Activated CD4-positive, CD25-positive, alpha-beta regulatory T cell treated with anti-CD3 and anti-CD28 coated beads, Interleukin-2, amount 50 U/mL, for 16 hours (primary cell): ENCODE measurements at regions not wholly inside any gene's neighbourhood (a gene's known extent, or its start where the extent isn't known, plus 50 kb on each side); places are given as distances from the start of the nearest gene placed in this dataset.

ENCODE experiments used
- DNase-seq: peaks from one replicate; pipeline ENCODE4 v3.0.0-alpha.2; 2020; ENCODE audit warnings: low read depth, low spot score

GRCh38 chr6:141451511-141452353 is 681.0 kb upstream of the GJE1 start:
- no peak for DNase-seq

GRCh38 chr6:141451181-141451510 is 681.6 kb upstream of the GJE1 start:
- DNase-seq, result no peak

DNA sequence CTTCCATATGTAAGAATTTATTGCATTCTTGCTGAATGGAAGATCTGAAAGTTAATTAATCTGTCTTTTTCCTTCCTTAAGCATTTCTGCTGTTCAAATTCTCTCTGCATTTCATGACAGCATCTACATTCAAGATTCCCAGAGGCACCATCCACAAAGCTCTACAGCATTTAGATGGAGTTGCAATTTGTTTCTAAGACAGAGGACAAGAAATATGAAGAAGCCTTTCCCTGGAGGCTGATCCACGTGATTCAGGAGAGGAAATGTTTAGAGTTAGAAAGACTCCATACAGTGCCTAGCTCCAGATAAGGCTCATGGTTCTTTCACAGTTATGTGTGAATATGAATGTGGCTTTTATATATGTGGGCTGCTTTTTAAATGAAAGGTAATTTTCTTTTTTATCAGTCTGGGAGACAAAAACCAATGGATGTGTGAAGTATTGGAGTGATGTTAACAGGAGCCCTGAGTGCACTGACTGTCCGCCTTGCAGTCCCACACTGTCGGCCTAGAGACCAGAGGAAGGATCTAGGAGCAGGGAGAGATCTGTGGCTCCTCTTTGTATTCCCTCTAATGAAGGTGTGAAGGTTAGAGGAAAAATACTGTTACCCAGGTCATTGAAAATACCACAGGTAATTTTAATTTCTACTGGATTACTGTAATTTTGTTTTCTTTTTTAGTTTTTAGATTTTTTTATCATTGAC is 686.6 kb upstream of the GJE1 start:
- no peak for DNase-seq

GRCh38 chr6:141443668-141444289 is 688.9 kb upstream of the GJE1 start:
- DNase-seq, result no peak

GRCh38 chr6:141443032-141443431 is 689.7 kb upstream of the GJE1 start:
- DNase-seq, result no peak

DNA sequence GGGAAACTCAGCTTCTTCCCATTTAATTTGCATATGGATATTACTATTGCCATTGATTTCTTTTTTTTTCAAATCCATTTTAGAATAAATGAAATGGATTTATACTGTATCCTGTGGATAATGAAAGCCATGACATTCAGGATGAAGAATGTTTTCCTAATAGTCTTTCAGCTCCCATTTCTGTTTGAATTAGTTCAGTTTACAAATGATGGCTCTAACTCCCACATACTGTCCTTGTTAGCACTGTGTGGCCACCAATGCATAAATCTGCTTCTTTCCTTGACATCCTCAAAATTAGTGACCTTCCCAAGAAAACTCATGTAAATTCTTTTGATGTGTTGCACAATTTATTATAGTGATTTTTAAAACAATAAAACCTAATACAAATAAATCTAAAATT is 693.2 kb upstream of the GJE1 start:
- DNase-seq, result no peak

- DNase-seq, result no peak
These were observed 695.0 kb upstream of the GJE1 start for GRCh38 chr6:141437685-141438084.

DNA sequence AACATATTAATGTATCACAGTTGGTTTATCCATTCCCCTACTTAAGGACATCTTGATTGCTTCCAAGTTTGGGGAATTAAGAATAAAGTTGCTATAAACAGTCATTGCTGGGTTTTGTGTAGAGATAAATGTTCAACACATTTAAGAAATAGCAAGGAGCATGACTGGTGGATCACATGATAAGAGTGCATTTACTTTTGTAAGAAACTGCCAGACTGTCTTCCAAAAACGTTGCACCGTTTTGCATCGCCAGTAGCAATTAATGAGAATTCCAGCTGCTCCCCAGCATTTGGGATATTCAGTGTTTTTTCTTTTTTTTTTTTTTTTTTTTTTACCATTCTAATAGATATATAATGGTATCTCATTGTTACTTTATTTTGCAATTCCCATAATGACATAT is 695.7 kb upstream of the GJE1 start:
- DNase-seq, result no peak

- DNase-seq, result no peak
These were observed 706.2 kb upstream of the GJE1 start for GRCh38 chr6:141426400-141426980.

DNA sequence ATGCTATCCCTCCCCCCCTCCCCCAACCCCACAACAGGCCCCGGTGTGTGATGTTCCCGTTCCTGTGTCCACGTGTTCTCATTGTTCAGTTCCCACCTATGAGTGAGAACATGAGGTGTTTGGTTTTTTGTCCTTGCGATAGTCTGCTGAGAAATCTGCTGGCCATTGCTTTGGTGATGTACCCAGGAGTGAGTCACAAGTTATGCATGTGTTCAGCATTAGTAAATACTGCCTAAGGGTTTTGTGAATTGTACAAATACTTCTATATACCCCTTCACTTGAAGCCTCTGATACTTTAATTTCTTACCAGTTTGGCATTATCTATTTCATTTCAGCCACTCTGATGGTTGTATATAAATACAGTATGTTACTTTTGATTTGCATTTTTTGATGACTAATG is 711.3 kb upstream of the GJE1 start:
- no peak for DNase-seq

DNA sequence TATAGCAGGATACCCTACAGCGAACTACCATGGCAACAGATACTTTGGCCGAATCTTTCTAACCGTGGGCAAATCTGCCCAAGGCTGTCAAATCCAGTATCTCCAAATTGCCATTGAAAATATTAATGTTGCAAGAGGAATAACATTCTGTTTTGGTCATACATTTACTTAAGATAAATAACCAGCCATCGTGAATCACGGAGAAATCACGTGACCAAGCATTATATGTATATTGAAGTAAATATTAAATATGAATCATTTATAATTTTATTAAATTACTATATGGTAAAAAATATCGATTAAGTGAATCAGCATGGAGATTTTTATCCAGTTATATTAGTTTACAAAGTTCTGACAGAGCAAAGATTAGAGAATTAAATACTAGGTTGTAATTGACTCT is 714.6 kb upstream of the GJE1 start:
- DNase-seq, result no peak

GRCh38 chr6:141415896-141416295 is 716.8 kb upstream of the GJE1 start:
- DNase-seq, result no peak

DNA sequence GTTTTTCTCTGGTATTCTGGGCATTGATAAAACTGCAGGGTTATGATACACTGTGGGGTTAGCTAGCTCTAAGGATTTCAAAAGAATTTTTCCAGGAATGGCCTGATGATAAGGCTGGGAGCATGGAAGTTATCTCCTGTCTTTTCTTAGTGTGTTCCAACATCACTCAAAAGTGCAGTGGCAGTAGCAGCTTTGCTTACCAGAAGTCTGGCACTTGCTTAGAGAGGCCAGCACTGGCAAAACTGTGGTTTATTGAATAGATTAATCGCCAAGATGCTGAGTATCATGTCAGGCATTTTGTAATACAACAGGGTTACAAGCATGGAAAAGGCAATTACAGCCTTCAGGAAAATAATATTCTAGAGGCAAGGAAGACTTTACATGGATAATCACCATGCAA is 719.5 kb upstream of the GJE1 start:
- DNase-seq, result no peak

DNA sequence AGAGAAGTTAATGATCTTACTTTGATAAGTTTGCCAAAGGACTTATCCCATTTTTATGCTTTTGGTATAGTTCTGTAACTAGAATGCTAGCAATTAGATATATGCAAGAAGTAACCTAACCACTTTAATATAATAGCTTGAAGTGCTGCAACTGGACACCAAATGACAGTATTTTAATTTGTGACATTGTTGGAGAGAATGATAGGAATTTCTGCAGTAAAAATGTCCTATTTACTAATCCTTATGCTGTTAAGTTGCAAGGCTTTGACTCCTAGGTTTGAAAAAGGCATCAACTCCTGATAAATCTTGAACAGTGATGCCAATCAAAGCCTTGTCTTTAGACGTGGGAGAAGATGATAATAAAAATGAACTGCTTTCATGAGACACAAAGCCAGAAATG is 726.0 kb upstream of the GJE1 start:
- DNase-seq, result no peak

- no peak for DNase-seq
These were observed 728.9 kb upstream of the GJE1 start for GRCh38 chr6:141403827-141404226.

GRCh38 chr6:141403103-141403502 is 729.6 kb upstream of the GJE1 start:
- DNase-seq, result no peak

- DNase-seq, result no peak
These were observed 730.2 kb upstream of the GJE1 start for GRCh38 chr6:141402489-141402888.

DNA sequence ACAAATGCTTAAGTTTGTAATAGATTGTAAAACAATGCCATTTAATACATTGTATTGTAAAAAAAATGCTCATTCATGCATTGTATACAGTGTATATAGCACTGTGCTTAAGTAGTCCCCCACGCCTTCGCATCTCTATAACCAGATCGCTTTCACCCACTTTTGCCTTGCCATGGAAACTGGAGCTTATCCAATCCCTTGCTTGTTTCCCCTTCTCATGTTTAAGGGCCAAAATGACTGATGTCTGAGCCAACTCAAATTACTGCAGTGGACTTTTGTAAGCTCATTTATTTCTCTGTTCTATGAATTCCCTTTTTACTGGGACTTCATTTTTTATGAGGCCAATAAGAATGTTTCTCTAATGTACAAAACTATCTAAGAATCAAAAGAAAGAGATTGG is 730.9 kb upstream of the GJE1 start:
- DNase-seq, result no peak

- DNase-seq, result no peak
These were observed 731.6 kb upstream of the GJE1 start for GRCh38 chr6:141401168-141401567.

GRCh38 chr6:141398949-141399348 is 733.8 kb upstream of the GJE1 start:
- no peak for DNase-seq

DNA sequence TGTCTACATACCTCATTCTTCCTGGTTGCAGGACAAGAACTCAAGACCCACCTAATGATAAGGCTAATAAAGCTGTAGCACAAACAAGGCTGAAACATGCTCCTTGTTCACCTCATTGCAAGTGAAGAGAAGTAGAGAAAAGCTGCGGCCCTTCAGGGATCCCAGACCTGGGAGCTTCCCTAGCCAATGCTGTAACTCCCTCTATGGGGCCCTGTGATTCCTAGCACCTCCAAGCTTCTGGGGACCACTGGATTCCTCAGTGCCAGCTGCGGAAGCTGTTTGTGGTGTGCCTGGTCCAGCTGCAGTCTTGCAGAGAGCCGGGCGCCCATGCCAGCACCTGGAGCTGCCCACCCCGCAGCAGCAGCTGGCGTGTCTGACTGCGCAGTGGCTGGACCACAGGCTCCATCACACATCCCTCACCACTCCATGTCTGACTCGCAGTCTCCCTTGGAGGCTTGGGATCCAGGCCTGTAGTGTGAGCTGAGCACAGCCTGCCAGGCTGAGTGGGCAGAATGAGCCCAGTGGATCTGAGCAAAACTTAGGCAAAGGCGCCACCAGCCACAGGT is 737.2 kb upstream of the GJE1 start:
- DNase-seq, result no peak

DNA sequence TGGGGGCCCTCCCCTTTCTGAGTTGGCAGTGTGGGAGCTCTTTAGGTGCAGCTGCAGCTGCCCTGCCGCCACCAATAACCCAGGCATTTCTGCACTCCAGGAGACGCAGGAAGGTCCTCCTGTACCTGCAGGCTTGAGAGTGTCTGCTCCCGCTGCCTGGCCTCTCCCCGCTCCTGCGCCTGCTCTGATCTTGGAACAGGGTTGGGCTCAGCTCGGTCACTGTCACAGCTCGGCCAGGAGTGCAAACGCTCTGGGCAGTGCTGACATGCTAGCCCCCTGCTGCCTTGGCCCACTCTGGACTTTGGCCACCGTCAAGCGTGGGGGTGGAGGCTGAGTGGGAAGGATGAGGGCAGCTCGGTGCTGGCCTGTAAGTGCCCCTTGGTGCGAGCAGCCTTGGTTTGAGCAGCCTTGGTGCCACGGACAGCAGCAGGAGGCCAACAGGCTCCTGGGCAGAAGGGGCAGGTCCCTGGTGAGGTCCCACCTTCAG is 738.1 kb upstream of the GJE1 start:
- DNase-seq, result no peak
